ENCODE measurements at regions not wholly inside any gene's neighbourhood (a gene's known extent, or its start where the extent isn't known, plus 50 kb on each side); places are given as distances from the start of the nearest gene placed in this dataset.

- no peak for TF ChIP-seq REST (IDR thresholded peaks at IDR 0.05; ENCODE audit: unreplicated experiment)
- no peak for TF ChIP-seq ZNF462 (CRISPR knock-in tag; IDR thresholded peaks at IDR 0.05)
- no peak for TF ChIP-seq POLR2AphosphoS5 (IDR thresholded peaks at IDR 0.05; ENCODE audit: low read depth)
Observed at GRCh38 chr21:24969068-24969467, 638.2 kb downstream of the MRPL39 start (continued).

- H3K36me3 ChIP-seq (ENCODE audit: insufficient read depth) = no peaks in the 10 kb centered on the region
- H3K27ac ChIP-seq (ENCODE audit: low read depth) = no peak overlapping the region
- ATAC-seq (no peak), DNase-seq (ENCODE audit: low spot score) (no peak)
- no peaks in the 10 kb centered on the region for H3K79me2 ChIP-seq (replicated peaks; ENCODE audit: insufficient read depth)
- H3K9me2 ChIP-seq (ENCODE audit: insufficient read depth) = no peaks in the 10 kb centered on the region; the same call in 1 of the 2 replicates
- no peak overlapping the region for H3K27ac Mint-ChIP-seq
- H3K4me3 ChIP-seq = no peak overlapping the region
- H3K4me1 ChIP-seq (ENCODE audit: insufficient read depth) = no peaks in the 10 kb centered on the region
- no peaks in the 10 kb centered on the region for H3K27me3 ChIP-seq (ENCODE audit: insufficient read depth)
- no peak overlapping the region for H2AFZ ChIP-seq
- H3K9me3 Mint-ChIP-seq = peaks cover 59% of the 10 kb centered on the region
- H3F3A ChIP-seq (replicated peaks; ENCODE audit: low read depth) = no peaks in the 10 kb centered on the region
- H3K4me3 Mint-ChIP-seq = no peak overlapping the region
- peaks cover 9% of the 10 kb centered on the region; the same call in 2 of the 3 replicates for H3K36me3 Mint-ChIP-seq (ENCODE audit: low read depth)
- no peaks in the 10 kb centered on the region for H4K20me1 ChIP-seq (replicated peaks; ENCODE audit: insufficient read depth)
- no peaks in the 10 kb centered on the region for H3K4me1 Mint-ChIP-seq
- peaks cover 3% of the 10 kb centered on the region for H3K27me3 Mint-ChIP-seq (ENCODE audit: insufficient read depth, low read depth, poor library complexity)
- no peak overlapping the region for H3K4me2 ChIP-seq
- TF ChIP-seq ZNF114 (CRISPR knock-in tag; IDR thresholded peaks at IDR 0.05) (no peak), JUNB (IDR thresholded peaks at IDR 0.05; ENCODE audit: unreplicated experiment) (no peak), ZNF462 (CRISPR knock-in tag; IDR thresholded peaks at IDR 0.05) (no peak)
Observed at GRCh38 chr21:24955275-24955961, 651.9 kb downstream of the MRPL39 start.

Measured in GM23338 (cell line).